C4-2B (cell line): ENCODE measurements at regions not wholly inside any gene's neighbourhood (a gene's known extent, or its start where the extent isn't known, plus 50 kb on each side); places are given as distances from the start of the nearest gene placed in this dataset.
"Not testable (repeated sequence)": the region's sequence is repeated elsewhere in the genome, so short reads cannot be mapped to it uniquely, and the experiment has no call there.

ENCODE experiments used
- H3K27ac ChIP-seq: fragments of 450-650 bp; 2 replicates; pipeline ENCODE4 v1.5.1; 2017
- ZFX ChIP-seq: fragments of 450-650 bp; IDR thresholded peaks from 2 replicates; pipeline ENCODE4 v1.6.1; 2017
- TF ChIP-seq, protein P1 (sequence below): fragments of 450-650 bp; conservative IDR thresholded peaks from 2 replicates; pipeline ENCODE4 v1.5.1; 2017; ENCODE audit warnings: mild to moderate bottlenecking

DNA sequence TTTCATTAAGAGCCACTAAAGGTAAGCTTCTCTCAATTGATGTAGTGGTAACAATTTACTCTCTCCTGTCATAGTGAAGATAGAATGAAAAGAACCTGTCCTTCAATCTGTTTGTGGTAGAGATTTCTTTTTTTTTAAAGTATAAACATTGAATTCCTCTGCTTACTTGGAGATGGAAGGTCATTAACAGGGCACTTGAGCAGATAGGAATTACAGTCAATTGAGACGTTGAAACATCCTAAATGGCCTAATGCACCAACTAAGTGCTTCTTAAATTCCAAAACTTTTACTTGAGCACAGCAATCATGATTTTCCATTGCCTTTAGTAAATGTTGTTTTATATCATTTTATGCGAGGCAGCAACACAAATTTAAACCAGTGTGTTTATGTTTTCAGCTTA, 241.4 kb downstream of the FOXG1 start:
- no peak overlapping the region for H3K27ac ChIP-seq
- no peak for TF ChIP-seq ZFX
- TF ChIP-seq, protein P1, sequence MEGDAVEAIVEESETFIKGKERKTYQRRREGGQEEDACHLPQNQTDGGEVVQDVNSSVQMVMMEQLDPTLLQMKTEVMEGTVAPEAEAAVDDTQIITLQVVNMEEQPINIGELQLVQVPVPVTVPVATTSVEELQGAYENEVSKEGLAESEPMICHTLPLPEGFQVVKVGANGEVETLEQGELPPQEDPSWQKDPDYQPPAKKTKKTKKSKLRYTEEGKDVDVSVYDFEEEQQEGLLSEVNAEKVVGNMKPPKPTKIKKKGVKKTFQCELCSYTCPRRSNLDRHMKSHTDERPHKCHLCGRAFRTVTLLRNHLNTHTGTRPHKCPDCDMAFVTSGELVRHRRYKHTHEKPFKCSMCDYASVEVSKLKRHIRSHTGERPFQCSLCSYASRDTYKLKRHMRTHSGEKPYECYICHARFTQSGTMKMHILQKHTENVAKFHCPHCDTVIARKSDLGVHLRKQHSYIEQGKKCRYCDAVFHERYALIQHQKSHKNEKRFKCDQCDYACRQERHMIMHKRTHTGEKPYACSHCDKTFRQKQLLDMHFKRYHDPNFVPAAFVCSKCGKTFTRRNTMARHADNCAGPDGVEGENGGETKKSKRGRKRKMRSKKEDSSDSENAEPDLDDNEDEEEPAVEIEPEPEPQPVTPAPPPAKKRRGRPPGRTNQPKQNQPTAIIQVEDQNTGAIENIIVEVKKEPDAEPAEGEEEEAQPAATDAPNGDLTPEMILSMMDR: no peak

DNA sequence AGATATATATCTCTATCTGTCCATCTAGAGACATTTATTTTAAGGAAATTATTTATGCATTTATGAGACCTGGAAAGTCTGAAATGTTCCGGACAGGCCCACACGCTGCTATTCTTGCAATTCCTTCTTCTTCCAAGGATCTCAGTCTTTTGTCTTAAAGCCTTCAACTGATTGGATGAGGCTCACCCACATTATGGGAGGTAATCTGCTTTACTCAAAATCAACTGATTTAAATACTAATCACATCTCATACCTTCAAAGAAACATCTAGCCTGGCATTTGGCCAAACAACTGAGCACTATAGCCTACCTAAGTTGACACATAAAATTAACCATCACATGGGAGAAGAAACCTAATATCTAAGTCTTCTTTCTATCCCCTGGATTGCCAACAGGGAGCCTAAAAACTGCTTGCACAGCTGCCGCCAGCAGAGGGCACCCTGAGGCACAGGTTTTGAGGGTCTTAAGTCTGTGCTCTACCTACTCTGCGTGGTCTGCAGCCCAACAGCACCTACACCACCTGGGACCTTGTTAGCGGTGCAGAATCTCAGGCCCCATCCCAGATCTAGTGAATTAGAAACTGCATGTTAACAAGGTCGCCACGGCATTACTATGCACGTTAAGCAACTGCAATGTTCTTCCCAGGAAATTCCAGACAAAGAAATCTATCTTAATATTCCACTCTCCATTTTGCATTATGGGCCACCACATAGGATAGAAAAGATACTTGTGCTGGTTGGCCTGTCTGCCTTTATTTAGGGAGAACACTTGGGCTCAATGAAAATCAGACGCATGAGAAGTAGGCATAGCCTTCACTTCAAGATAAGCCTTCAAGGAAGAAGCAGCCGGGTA, 249.7 kb downstream of the FOXG1 start:
- TF ChIP-seq ZFX: no peak
- TF ChIP-seq, protein P1: peak; percentile 84
- H3K27ac ChIP-seq: no peak overlapping the region

DNA sequence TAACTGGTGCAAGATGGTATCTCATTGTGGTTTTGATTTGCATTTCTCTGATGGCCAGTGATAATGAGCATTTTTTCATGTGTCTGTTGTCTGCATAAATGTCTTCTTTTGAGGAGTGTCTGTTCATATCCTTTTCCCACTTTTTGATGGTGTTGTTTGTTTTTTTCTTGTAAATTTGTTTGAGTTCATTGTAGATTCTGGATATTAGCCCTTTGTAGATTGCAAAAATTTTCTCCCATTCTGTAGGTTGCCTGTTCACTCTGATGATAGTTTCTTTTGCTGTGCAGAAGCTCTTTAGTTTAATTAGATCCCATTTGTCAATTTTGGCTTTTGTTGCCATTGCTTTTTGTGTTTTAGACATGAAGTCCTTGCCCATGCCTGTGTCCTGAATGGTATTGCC, 256.9 kb downstream of the FOXG1 start:
- not testable (repeated sequence) for H3K27ac ChIP-seq

DNA sequence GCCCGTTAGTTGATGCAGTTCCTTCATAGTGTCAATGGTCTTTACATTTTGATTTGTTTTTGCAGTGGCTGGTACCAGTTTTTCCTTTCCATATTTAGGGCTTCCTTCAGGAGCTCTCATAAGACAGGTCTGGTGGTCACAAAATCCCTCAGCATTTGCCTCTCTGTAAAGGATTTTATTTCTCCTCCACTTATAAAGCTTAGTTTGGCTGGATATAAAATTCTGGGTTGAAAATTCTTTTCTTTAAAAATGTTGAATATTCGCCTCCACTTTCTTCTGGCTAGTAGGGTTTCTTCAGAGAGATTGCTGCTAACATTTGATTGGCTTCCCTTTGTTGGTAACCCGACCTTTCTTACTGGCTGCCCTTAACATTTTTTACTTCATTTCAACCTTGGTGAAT, 260.9 kb downstream of the FOXG1 start:
- H3K27ac ChIP-seq: not testable (repeated sequence)

DNA sequence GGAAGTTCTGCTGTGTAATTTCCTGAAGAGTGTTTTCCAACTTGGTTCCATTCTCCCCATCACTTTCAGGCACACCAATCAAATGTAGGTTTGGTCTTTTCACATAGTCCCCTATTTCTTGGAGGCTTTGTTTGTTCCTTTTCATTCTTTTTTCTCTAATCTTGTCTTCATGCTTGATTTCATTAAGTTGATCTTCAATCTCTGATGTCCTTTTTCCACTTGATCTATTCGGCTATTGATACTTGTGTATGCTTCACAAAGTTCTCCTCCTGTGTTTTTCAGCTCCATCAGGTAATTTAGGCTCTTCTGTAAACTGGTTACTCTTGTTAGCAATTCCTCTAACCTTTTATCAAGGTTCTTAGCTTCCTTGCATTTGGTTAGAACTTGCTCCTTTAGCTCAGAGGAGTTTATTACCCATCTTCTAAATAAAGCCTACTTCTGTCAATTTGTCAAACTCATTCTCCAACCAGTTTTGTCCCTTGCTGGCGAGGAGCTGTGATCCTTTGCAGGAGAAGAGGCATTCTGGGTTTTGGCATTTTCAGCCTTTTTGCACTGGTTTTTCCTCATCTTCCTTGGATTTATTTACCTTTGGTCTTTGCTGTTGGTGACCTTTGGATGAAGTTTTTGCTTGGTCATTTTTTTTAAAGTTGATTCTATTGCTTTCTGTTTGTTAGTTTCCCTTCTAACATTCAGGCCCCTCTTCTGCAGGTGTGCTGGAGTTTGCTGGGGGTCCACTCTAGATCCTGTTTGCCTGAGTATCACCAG, 261.5 kb downstream of the FOXG1 start:
- 0 out of 2 replicates have a peak overlapping the region, but pooled peaks have one; percentile 4 for H3K27ac ChIP-seq

DNA sequence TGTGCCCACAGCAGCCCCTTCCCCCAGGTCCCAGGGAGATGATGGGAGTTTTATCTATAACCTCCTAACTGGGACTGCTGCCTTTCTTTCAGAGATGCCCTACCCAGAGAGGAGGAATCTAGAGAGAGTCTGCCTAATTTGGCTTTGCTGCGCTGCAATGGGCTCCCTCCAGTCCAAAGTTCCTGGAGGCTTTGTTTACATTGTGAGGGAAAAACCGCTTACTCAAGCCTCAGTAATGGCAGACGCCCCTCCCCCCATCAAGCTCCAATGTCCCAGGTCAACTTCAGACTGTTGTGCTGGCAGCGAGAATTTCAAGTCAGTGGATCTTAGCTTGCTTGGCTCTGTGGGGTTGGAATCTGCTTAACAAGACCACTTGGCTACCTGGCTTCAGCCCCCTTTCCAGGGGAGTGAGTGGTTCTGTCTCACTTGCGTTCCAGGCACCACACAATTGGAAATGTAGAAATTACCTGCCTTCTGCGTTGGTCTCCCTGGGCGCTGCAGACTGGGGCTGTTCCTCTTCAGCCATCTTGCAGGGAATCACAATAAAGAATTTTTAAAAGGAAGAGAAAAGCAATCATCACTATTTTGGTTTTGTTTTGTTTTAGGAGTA, 262.5 kb downstream of the FOXG1 start:
- peak overlapping the region; percentile 4; the same call in 1 of the 2 replicates for H3K27ac ChIP-seq
- TF ChIP-seq, protein P1: no peak
- no peak for TF ChIP-seq ZFX

DNA sequence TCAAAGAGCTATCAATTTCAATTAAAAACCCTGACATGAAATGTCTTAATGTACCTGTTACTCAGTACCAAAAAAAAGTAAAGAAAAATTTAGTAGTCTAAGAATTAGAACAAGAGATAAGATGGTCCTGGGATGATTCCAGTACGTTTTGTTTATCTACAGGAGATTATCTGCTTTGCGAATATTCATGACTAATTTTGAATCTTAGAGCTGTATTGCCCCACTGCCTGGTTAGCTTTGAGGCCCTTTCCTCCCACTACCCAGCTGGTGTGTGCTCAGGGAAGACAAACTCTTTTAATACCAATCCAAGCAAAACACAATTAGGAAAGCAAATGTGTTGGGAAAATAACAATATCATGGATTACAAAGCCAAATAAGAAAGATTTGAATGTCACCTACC, 263.5 kb downstream of the FOXG1 start:
- no peak overlapping the region for H3K27ac ChIP-seq

DNA sequence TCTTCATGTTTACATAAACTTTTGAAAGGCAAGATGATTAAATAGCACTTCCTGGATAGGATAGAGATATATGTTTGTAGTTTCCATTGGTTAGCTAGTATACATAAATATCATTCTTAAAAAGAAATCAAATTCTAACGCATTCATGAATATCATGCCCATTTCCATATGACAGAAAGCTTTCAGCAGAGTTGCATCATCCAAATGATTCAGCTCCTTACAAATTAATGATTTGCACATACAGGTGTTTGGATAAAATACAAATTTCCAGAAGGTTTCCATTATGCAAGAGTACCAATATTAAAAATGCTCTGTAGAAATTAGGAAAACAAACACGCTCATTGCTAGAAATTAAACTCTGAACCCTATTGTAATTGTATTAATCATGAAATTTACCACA, 264.4 kb downstream of the FOXG1 start:
- TF ChIP-seq, protein P1: no peak
- TF ChIP-seq ZFX: no peak
- H3K27ac ChIP-seq: no peak overlapping the region

More for the DNA sequence above, 263.5 kb downstream of the FOXG1 start:
- TF ChIP-seq, protein P1: no peak
- TF ChIP-seq ZFX: no peak
